H9 (cell line): ENCODE measurements at regions not wholly inside any gene's neighbourhood (a gene's known extent, or its start where the extent isn't known, plus 50 kb on each side); places are given as distances from the start of the nearest gene placed in this dataset.

Experiments
- DNase-seq: peaks from one replicate; pipeline ENCODE4 v3.0.0-alpha.2; 2017
- H2AFZ ChIP-seq: one replicate; pipeline ENCODE4 v1.6.1; 2013; ENCODE audit warnings: mild to moderate bottlenecking, low read length, control low read depth, moderate library complexity
- H2AK5ac ChIP-seq: 2 replicates; pipeline ENCODE4 v1.6.1; 2013; ENCODE audit warnings: low read length, control low read depth, mixed read lengths; ENCODE audit not compliant: insufficient read length
- H2BK120ac ChIP-seq: one replicate; pipeline ENCODE4 v1.6.1; 2013; ENCODE audit warnings: low read depth, mild to moderate bottlenecking, low read length, control low read depth, inconsistent platforms; ENCODE audit not compliant: poor library complexity, severe bottlenecking
- H2BK12ac ChIP-seq: 2 replicates; pipeline ENCODE4 v1.6.1; 2013; ENCODE audit warnings: low read length, control low read depth, mixed read lengths, low read depth; ENCODE audit not compliant: insufficient read length
- H2BK15ac ChIP-seq: 2 replicates; pipeline ENCODE4 v1.6.1; 2013; ENCODE audit warnings: low read depth, low read length, control low read depth
- H2BK20ac ChIP-seq: one replicate; pipeline ENCODE4 v1.6.1; 2013; ENCODE audit warnings: low read depth, mild to moderate bottlenecking, low read length, control low read depth, inconsistent platforms; ENCODE audit not compliant: poor library complexity, severe bottlenecking
- H2BK5ac ChIP-seq: 2 replicates; pipeline ENCODE4 v1.6.1; 2013; ENCODE audit warnings: low read length, control low read depth, mixed read lengths; ENCODE audit not compliant: insufficient read length
- H3K14ac ChIP-seq: 2 replicates; pipeline ENCODE4 v1.6.1; 2013; ENCODE audit warnings: low read length, control low read depth; ENCODE audit not compliant: insufficient read depth
- H3K18ac ChIP-seq: 2 replicates; pipeline ENCODE4 v1.6.1; 2013; ENCODE audit warnings: low read depth, mild to moderate bottlenecking, mixed read lengths, low read length, control low read depth; ENCODE audit not compliant: insufficient read length
- H3K23ac ChIP-seq: 2 replicates; pipeline ENCODE4 v1.6.1; 2013; ENCODE audit warnings: low read length, control low read depth, mixed read lengths, low read depth; ENCODE audit not compliant: insufficient read length
- H3K23me2 ChIP-seq: 2 replicates; pipeline ENCODE4 v1.6.1; 2013; ENCODE audit warnings: low read depth, mild to moderate bottlenecking, mixed read lengths, low read length, control low read depth; ENCODE audit not compliant: insufficient read length, poor library complexity, severe bottlenecking
- H3K27ac ChIP-seq: 2 replicates; pipeline ENCODE4 v1.5.1; 2013; ENCODE audit warnings: low read length, control low read depth, mixed read lengths, low read depth; ENCODE audit not compliant: insufficient read length
- H3K27me3 ChIP-seq: 2 replicates; pipeline ENCODE4 v1.6.1; 2013; ENCODE audit warnings: low read length, control low read depth, inconsistent platforms; ENCODE audit not compliant: insufficient read depth
- H3K4ac ChIP-seq: 2 replicates; pipeline ENCODE4 v1.6.1; 2013; ENCODE audit warnings: low read depth, mild to moderate bottlenecking, control low read depth, inconsistent platforms, low read length, moderate library complexity
- H3K4me1 ChIP-seq: 2 replicates; pipeline ENCODE4 v1.6.1; 2013; ENCODE audit warnings: low read length, control low read depth, inconsistent platforms; ENCODE audit not compliant: insufficient read depth
- H3K4me2 ChIP-seq: 2 replicates; pipeline ENCODE4 v1.6.1; 2013; ENCODE audit warnings: low read length, control low read depth, mixed read lengths; ENCODE audit not compliant: insufficient read length, insufficient read depth
- H3K56ac ChIP-seq: 2 replicates; pipeline ENCODE4 v1.6.1; 2013; ENCODE audit warnings: low read depth, mild to moderate bottlenecking, mixed read lengths, low read length, control low read depth; ENCODE audit not compliant: insufficient read length
- H3K79me1 ChIP-seq: 2 replicates; pipeline ENCODE4 v1.6.1; 2013; ENCODE audit warnings: low read depth, mild to moderate bottlenecking, moderate library complexity, low read length, control low read depth, inconsistent platforms; ENCODE audit not compliant: insufficient read depth, poor library complexity, severe bottlenecking
- H3K79me2 ChIP-seq: 2 replicates; pipeline ENCODE4 v1.6.1; 2013; ENCODE audit warnings: low read length, control low read depth, inconsistent platforms; ENCODE audit not compliant: insufficient read depth
- H3K9ac ChIP-seq: 2 replicates; pipeline ENCODE4 v1.6.1; 2013; ENCODE audit warnings: low read length, control low read depth, mixed read lengths; ENCODE audit not compliant: insufficient read length; ENCODE audit errors: extremely low read depth
- H3K9me3 ChIP-seq: one replicate; pipeline ENCODE4 v1.6.1; 2013; ENCODE audit warnings: low read depth, low read length, inconsistent platforms; ENCODE audit not compliant: control insufficient read depth
- H3T11ph ChIP-seq: one replicate; pipeline ENCODE4 v1.6.1; 2013; ENCODE audit warnings: mild to moderate bottlenecking, low read length, control low read depth, inconsistent platforms
- H4K20me1 ChIP-seq: one replicate; pipeline ENCODE4 v1.6.1; 2013; ENCODE audit not compliant: control insufficient read depth, insufficient read length, insufficient read depth
- H4K5ac ChIP-seq: 2 replicates; pipeline ENCODE4 v1.6.1; 2013; ENCODE audit warnings: low read depth, mild to moderate bottlenecking, mixed read lengths, low read length, control low read depth; ENCODE audit not compliant: insufficient read length
- H4K8ac ChIP-seq: replicated peaks from 2 replicates; pipeline ENCODE4 v1.6.1; 2013; ENCODE audit warnings: low read length, control low read depth, mixed read lengths, low read depth; ENCODE audit not compliant: insufficient read length
- H4K91ac ChIP-seq: 2 replicates; pipeline ENCODE4 v1.6.1; 2013; ENCODE audit warnings: low read depth, mild to moderate bottlenecking, moderate library complexity, mixed read lengths, low read length, control low read depth; ENCODE audit not compliant: insufficient read length
- H3K27ac Mint-ChIP-seq, 3 experiments: 2 replicates in 2 of 3; 3 replicates in 1 of 3; pipeline ENCODE4 v1.8.0; 2020 to 2021; ENCODE audit warnings: mixed read lengths in 3 of 3, mild to moderate bottlenecking in 1 of 3, moderate library complexity in 1 of 3
- H3K27me3 Mint-ChIP-seq: 2 replicates; pipeline ENCODE4 v1.8.0; 2021; ENCODE audit warnings: low read depth, mild to moderate bottlenecking, moderate library complexity, mixed read lengths
- H3K36me3 Mint-ChIP-seq, 3 experiments: 2 replicates in 2 of 3; 3 replicates in 1 of 3; pipeline ENCODE4 v1.8.0; 2020 to 2021; ENCODE audit warnings: low read depth in 3 of 3, mixed read lengths in 3 of 3; ENCODE audit not compliant: insufficient read depth in 1 of 3
- H3K4me1 Mint-ChIP-seq, 2 experiments: 2 replicates each; pipeline ENCODE4 v1.8.0; 2020; ENCODE audit warnings: mixed read lengths in 2 of 2
- H3K4me3 Mint-ChIP-seq, 2 experiments: 2 replicates in 1 of 2; 3 replicates in 1 of 2; pipeline ENCODE4 v1.8.0; 2020 to 2021; ENCODE audit warnings: mild to moderate bottlenecking in 2 of 2, mixed read lengths in 2 of 2, moderate library complexity in 1 of 2
- H3K9me3 Mint-ChIP-seq, 2 experiments: 2 replicates in 1 of 2; 3 replicates in 1 of 2; pipeline ENCODE4 v1.8.0; 2020; ENCODE audit warnings: mild to moderate bottlenecking in 2 of 2, mixed read lengths in 2 of 2, moderate library complexity in 1 of 2
- WGBS: extraction: QIAGEN DNeasy Blood & Tissue Kit; methylation state at CpG from one replicate; pipeline ENCODE4 v1.1.7; 2013; ENCODE audit warnings: missing lambda C conversion rate, low lambda C conversion rate, mixed read lengths; ENCODE audit not compliant: insufficient read length; ENCODE audit errors: extremely low coverage; 5-methylcytosine and 5-hydroxymethylcytosine counted together
- TF ChIP-seq, protein P1 (sequence below): fragments of 200-600 bp; sonication (generic); conservative IDR thresholded peaks from 3 replicates; pipeline ENCODE4 v1.8.0; 2021; ENCODE audit warnings: antibody characterized with exemption, mild to moderate bottlenecking

DNA sequence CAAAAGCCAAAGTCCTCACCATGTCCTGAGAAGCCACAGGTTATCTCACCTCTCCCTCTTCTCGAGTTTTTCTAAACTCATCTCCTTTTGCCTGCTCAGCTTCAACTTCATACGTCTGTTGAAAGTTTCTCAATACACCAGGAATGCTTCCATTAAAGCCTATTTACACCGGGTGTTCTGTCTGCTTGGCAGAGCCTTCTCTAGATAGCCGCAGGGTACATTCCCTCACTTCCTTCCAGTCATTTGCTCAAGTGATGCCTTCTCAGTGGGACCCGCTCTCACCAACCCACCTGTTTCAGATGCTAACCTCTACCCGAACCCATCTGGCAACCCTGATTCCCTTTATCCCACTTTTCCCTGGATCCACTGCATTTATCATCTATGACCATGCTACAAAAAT is 257.0 kb upstream of the ADGRL2 start:
- no peak overlapping the region for H2BK15ac ChIP-seq
- Mint-ChIP-seq H3K36me3 (no peaks in the 10 kb centered on the region), H3K4me1 (peaks cover 41 to 43% of the 10 kb centered on the region in 2 experiments), H3K9me3 (no peaks in the 10 kb centered on the region; a peak in 1 of 5 replicates), H3K4me3 (no peak overlapping the region), H3K27ac (peak overlapping the region in 1 of 3 experiments; percentile 22; a peak in 2 of 7 replicates), H3K27me3 (no peaks in the 10 kb centered on the region)
- H2BK12ac ChIP-seq = no peak overlapping the region
- H3K18ac ChIP-seq = no peak overlapping the region
- H2BK20ac ChIP-seq = no peak overlapping the region
- H2AK5ac ChIP-seq = no peak overlapping the region
- H4K5ac ChIP-seq = no peak overlapping the region
- H3K4me2 ChIP-seq = no peak overlapping the region
- H3K9ac ChIP-seq = no peak overlapping the region
- H3K23ac ChIP-seq = no peak overlapping the region
- no peak overlapping the region for H2BK5ac ChIP-seq
- H2AFZ ChIP-seq = no peak overlapping the region
- TF ChIP-seq, protein P1, sequence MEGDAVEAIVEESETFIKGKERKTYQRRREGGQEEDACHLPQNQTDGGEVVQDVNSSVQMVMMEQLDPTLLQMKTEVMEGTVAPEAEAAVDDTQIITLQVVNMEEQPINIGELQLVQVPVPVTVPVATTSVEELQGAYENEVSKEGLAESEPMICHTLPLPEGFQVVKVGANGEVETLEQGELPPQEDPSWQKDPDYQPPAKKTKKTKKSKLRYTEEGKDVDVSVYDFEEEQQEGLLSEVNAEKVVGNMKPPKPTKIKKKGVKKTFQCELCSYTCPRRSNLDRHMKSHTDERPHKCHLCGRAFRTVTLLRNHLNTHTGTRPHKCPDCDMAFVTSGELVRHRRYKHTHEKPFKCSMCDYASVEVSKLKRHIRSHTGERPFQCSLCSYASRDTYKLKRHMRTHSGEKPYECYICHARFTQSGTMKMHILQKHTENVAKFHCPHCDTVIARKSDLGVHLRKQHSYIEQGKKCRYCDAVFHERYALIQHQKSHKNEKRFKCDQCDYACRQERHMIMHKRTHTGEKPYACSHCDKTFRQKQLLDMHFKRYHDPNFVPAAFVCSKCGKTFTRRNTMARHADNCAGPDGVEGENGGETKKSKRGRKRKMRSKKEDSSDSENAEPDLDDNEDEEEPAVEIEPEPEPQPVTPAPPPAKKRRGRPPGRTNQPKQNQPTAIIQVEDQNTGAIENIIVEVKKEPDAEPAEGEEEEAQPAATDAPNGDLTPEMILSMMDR = no peak
- H3K79me1 ChIP-seq = no peaks in the 10 kb centered on the region
- peaks cover 10% of the 10 kb centered on the region for H3K4me1 ChIP-seq
- H3T11ph ChIP-seq = no peak overlapping the region
- DNase-seq = no peak
- no peak overlapping the region for H3K27ac ChIP-seq
- H3K79me2 ChIP-seq = no peaks in the 10 kb centered on the region
- H4K20me1 ChIP-seq = no peaks in the 10 kb centered on the region
- H2BK120ac ChIP-seq = no peak overlapping the region
- no peak overlapping the region for H4K91ac ChIP-seq
- no peaks in the 10 kb centered on the region for H3K9me3 ChIP-seq
- no peak overlapping the region for H3K56ac ChIP-seq
- no peaks in the 10 kb centered on the region for H3K23me2 ChIP-seq
- no peak overlapping the region for H3K4ac ChIP-seq
- no peaks in the 10 kb centered on the region for H3K27me3 ChIP-seq
- H4K8ac ChIP-seq = no peak overlapping the region
- no CpG with 5 or more reads among the region's 6 CpGs for WGBS
- H3K14ac ChIP-seq = no peak overlapping the region
